SK-N-SH treated with all-trans-retinoic acid at 6 μM for 48 hours (cell line): ENCODE measurements at regions not wholly inside any gene's neighbourhood (a gene's known extent, or its start where the extent isn't known, plus 50 kb on each side); places are given as distances from the start of the nearest gene placed in this dataset.

ENCODE experiments used
- ATAC-seq: fragments of 200-7000 bp; cut with Tn5 transposase; 3 replicates; pipeline ENCODE4 v1.9.1; 2020; ENCODE audit warnings: mild to moderate bottlenecking, moderate library complexity
- ARNTL ChIP-seq: fragments of 450-650 bp; formaldehyde crosslinking; IDR thresholded peaks from 2 replicates; pipeline ENCODE4 v1.5.0; 2020; ENCODE audit warnings: low read depth, mild to moderate bottlenecking, moderate library complexity, borderline replicate concordance
- CSDC2 ChIP-seq: fragments of 250-450 bp; sonication (Bioruptor Pico); IDR thresholded peaks from 2 replicates; pipeline ENCODE4 v1.5.0; 2020; ENCODE audit warnings: mild to moderate bottlenecking, moderate library complexity
- PPARA ChIP-seq: fragments of 250-450 bp; sonication (Bioruptor Pico); IDR thresholded peaks from 2 replicates; pipeline ENCODE4 v1.5.0; 2020; ENCODE audit warnings: mild to moderate bottlenecking, borderline replicate concordance
- RARB ChIP-seq: fragments of 250-450 bp; sonication (Bioruptor Pico); IDR thresholded peaks from 2 replicates; pipeline ENCODE4 v1.8.0; 2021; ENCODE audit warnings: mild to moderate bottlenecking, moderate library complexity
- TCF4 ChIP-seq: fragments of 250-450 bp; sonication (Bioruptor Pico); IDR thresholded peaks from 2 replicates; pipeline ENCODE4 v1.8.0; 2021; ENCODE audit warnings: mild to moderate bottlenecking, moderate library complexity, borderline replicate concordance
- TOX ChIP-seq: fragments of 250-450 bp; sonication (Bioruptor Pico); IDR thresholded peaks from 2 replicates; pipeline ENCODE4 v1.8.0; 2021; ENCODE audit warnings: mild to moderate bottlenecking, moderate library complexity, borderline replicate concordance
- ZC3H10 ChIP-seq: fragments of 250-450 bp; sonication (Bioruptor Pico); IDR thresholded peaks from 2 replicates; pipeline ENCODE4 v1.5.1; 2021; ENCODE audit warnings: mild to moderate bottlenecking, moderate library complexity
- ZFP3 ChIP-seq: fragments of 250-450 bp; sonication (Bioruptor Pico); IDR thresholded peaks from 2 replicates; pipeline ENCODE4 v1.5.0; 2020; ENCODE audit warnings: mild to moderate bottlenecking, moderate library complexity
- ZFP30 ChIP-seq: fragments of 450-650 bp; formaldehyde crosslinking; IDR thresholded peaks from 2 replicates; pipeline ENCODE4 v1.5.0; 2022; ENCODE audit warnings: mild to moderate bottlenecking, moderate library complexity
- ZNF565 ChIP-seq: fragments of 450-650 bp; formaldehyde crosslinking; conservative IDR thresholded peaks from 2 replicates; pipeline ENCODE4 v1.5.0; 2020; ENCODE audit warnings: low read depth, mild to moderate bottlenecking, moderate library complexity
- ZNF70 ChIP-seq: fragments of 450-650 bp; formaldehyde crosslinking; IDR thresholded peaks from 2 replicates; pipeline ENCODE4 v1.5.0; 2020; ENCODE audit warnings: mild to moderate bottlenecking, moderate library complexity
- ZNF8 ChIP-seq: fragments of 450-650 bp; formaldehyde crosslinking; IDR thresholded peaks from 2 replicates; pipeline ENCODE4 v1.5.0; 2020; ENCODE audit warnings: mild to moderate bottlenecking, moderate library complexity
- TF ChIP-seq, protein P1 (sequence below): fragments of 250-450 bp; sonication (Bioruptor Pico); IDR thresholded peaks from 2 replicates; pipeline ENCODE4 v1.8.0; 2021; ENCODE audit warnings: low read depth, mild to moderate bottlenecking, moderate library complexity, borderline replicate concordance
- TF ChIP-seq, protein P2 (sequence below): fragments of 250-450 bp; sonication (Bioruptor Pico); IDR thresholded peaks from 2 replicates; pipeline ENCODE4 v1.5.0; 2020; ENCODE audit warnings: mild to moderate bottlenecking, moderate library complexity
- TF ChIP-seq, protein P3 (sequence below): fragments of 250-450 bp; sonication (Bioruptor Pico); IDR thresholded peaks from 2 replicates; pipeline ENCODE4 v1.5.1; 2021; ENCODE audit warnings: mild to moderate bottlenecking, moderate library complexity
- TF ChIP-seq, protein P4 (sequence below): fragments of 250-450 bp; sonication (Bioruptor Pico); IDR thresholded peaks from 2 replicates; pipeline ENCODE4 v1.8.0; 2020; ENCODE audit warnings: mild to moderate bottlenecking, moderate library complexity, borderline replicate concordance
- TF ChIP-seq, protein P5 (sequence below): fragments of 250-450 bp; sonication (Bioruptor Pico); IDR thresholded peaks from 2 replicates; pipeline ENCODE4 v1.5.1; 2020; ENCODE audit warnings: low read depth, mild to moderate bottlenecking, moderate library complexity

DNA sequence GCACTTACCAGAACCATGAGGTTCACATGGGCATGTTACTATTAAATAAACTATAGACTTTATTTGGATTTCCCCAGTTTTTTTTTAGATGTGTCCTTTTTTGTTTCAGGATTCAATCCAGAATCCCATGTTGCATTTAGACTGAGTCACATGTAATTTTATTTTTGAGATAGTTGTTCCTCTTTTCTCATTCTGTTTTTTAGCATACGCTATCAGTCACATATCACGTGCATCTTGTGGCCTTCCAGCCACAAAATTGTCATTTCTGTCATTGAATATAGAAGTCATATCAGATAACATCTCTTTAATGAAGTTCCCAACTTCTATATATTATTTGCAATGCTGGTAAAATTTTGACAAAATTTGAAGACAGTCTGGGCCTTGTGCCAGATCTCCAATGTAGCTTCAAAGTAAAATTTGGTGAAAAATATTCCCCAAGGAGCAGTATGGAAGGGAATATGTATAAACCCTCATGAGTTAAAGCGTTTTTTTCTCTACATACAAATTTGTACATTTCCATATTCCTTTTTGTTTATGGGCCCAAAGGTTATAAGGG lies 132.3 kb upstream of the MKI67 start (continued):
- TF ChIP-seq, protein P1, sequence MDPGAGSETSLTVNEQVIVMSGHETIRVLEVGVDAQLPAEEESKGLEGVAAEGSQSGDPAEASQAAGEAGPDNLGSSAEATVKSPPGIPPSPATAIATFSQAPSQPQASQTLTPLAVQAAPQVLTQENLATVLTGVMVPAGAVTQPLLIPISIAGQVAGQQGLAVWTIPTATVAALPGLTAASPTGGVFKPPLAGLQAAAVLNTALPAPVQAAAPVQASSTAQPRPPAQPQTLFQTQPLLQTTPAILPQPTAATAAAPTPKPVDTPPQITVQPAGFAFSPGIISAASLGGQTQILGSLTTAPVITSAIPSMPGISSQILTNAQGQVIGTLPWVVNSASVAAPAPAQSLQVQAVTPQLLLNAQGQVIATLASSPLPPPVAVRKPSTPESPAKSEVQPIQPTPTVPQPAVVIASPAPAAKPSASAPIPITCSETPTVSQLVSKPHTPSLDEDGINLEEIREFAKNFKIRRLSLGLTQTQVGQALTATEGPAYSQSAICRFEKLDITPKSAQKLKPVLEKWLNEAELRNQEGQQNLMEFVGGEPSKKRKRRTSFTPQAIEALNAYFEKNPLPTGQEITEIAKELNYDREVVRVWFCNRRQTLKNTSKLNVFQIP (CRISPR knock-in tag): no peak
- TF ChIP-seq CSDC2 (CRISPR knock-in tag): no peak
- TF ChIP-seq ZFP3 (CRISPR knock-in tag): no peak
- no peak for TF ChIP-seq TOX
- TF ChIP-seq RARB (CRISPR knock-in tag): no peak
- TF ChIP-seq ARNTL (CRISPR knock-in tag): no peak

DNA sequence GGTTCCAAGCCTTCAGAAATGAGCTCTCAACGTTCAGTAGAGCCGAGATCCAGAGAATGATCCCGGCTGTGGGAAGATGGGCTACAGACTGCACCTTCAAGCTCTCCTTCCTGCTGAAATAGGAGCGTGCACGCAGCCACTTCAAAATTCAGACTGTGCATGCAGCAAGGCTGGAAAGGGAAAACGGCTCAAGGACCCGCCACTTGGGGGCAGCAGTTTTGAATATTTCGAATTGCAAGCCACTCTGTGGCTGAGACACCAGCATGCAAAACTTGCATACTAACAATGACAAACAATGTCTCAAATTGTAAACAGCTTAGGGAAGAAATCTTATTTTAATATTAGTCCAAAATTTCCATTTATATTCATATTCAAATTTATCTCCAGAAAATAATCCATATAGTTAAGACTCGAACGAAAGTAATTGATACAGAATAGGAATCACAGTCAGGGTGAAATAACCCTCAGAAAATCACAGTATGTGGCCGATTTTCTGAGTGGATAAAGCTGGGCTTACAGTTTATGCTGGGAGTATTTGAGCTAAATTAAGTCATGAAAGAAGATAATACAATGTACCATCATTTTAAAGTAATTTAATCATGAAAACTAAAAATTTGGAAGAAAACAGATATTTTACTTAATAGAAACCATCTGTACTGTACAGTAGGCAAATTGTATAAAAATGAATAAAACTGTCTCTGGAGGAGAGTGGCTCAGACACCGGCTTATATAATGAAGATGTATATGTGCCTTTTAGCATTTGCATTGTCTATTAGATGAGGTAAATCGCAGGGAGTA lies 137.9 kb upstream of the MKI67 start:
- ATAC-seq: peak; percentile 72; the same call in 1 of the 3 replicates
- TF ChIP-seq ZFP30 (no peak), PPARA (CRISPR knock-in tag) (no peak), CSDC2 (CRISPR knock-in tag) (no peak), TOX (no peak), ZFP3 (CRISPR knock-in tag) (no peak), ZNF70 (CRISPR knock-in tag) (peak; percentile 76; the same call in 1 of the 2 replicates), RARB (CRISPR knock-in tag) (no peak), TCF4 (CRISPR knock-in tag) (peak; percentile 85), ZC3H10 (CRISPR knock-in tag) (no peak), ZNF565 (CRISPR knock-in tag) (no peak), ARNTL (CRISPR knock-in tag) (no peak), ZNF8 (CRISPR knock-in tag) (no peak)
- TF ChIP-seq, protein P2, sequence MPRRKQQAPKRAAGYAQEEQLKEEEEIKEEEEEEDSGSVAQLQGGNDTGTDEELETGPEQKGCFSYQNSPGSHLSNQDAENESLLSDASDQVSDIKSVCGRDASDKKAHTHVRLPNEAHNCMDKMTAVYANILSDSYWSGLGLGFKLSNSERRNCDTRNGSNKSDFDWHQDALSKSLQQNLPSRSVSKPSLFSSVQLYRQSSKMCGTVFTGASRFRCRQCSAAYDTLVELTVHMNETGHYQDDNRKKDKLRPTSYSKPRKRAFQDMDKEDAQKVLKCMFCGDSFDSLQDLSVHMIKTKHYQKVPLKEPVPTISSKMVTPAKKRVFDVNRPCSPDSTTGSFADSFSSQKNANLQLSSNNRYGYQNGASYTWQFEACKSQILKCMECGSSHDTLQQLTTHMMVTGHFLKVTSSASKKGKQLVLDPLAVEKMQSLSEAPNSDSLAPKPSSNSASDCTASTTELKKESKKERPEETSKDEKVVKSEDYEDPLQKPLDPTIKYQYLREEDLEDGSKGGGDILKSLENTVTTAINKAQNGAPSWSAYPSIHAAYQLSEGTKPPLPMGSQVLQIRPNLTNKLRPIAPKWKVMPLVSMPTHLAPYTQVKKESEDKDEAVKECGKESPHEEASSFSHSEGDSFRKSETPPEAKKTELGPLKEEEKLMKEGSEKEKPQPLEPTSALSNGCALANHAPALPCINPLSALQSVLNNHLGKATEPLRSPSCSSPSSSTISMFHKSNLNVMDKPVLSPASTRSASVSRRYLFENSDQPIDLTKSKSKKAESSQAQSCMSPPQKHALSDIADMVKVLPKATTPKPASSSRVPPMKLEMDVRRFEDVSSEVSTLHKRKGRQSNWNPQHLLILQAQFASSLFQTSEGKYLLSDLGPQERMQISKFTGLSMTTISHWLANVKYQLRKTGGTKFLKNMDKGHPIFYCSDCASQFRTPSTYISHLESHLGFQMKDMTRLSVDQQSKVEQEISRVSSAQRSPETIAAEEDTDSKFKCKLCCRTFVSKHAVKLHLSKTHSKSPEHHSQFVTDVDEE (CRISPR knock-in tag): peak; percentile 66; the same call in 1 of the 2 replicates
- TF ChIP-seq, protein P1 (CRISPR knock-in tag): no peak
- TF ChIP-seq, protein P3, sequence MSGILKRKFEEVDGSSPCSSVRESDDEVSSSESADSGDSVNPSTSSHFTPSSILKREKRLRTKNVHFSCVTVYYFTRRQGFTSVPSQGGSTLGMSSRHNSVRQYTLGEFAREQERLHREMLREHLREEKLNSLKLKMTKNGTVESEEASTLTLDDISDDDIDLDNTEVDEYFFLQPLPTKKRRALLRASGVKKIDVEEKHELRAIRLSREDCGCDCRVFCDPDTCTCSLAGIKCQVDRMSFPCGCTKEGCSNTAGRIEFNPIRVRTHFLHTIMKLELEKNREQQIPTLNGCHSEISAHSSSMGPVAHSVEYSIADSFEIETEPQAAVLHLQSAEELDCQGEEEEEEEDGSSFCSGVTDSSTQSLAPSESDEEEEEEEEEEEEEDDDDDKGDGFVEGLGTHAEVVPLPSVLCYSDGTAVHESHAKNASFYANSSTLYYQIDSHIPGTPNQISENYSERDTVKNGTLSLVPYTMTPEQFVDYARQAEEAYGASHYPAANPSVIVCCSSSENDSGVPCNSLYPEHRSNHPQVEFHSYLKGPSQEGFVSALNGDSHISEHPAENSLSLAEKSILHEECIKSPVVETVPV (CRISPR knock-in tag): no peak
- TF ChIP-seq, protein P4, sequence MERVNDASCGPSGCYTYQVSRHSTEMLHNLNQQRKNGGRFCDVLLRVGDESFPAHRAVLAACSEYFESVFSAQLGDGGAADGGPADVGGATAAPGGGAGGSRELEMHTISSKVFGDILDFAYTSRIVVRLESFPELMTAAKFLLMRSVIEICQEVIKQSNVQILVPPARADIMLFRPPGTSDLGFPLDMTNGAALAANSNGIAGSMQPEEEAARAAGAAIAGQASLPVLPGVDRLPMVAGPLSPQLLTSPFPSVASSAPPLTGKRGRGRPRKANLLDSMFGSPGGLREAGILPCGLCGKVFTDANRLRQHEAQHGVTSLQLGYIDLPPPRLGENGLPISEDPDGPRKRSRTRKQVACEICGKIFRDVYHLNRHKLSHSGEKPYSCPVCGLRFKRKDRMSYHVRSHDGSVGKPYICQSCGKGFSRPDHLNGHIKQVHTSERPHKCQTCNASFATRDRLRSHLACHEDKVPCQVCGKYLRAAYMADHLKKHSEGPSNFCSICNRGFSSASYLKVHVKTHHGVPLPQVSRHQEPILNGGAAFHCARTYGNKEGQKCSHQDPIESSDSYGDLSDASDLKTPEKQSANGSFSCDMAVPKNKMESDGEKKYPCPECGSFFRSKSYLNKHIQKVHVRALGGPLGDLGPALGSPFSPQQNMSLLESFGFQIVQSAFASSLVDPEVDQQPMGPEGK (CRISPR knock-in tag): no peak
- TF ChIP-seq, protein P5, sequence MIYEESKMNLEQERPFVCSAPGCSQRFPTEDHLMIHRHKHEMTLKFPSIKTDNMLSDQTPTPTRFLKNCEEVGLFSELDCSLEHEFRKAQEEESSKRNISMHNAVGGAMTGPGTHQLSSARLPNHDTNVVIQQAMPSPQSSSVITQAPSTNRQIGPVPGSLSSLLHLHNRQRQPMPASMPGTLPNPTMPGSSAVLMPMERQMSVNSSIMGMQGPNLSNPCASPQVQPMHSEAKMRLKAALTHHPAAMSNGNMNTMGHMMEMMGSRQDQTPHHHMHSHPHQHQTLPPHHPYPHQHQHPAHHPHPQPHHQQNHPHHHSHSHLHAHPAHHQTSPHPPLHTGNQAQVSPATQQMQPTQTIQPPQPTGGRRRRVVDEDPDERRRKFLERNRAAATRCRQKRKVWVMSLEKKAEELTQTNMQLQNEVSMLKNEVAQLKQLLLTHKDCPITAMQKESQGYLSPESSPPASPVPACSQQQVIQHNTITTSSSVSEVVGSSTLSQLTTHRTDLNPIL (CRISPR knock-in tag): no peak
